CD14-positive monocyte (primary cell): ENCODE measurements at regions not wholly inside any gene's neighbourhood (a gene's known extent, or its start where the extent isn't known, plus 50 kb on each side); places are given as distances from the start of the nearest gene placed in this dataset.

Source experiments
- DNase-seq, 3 donors: peaks; one replicate each; pipeline ENCODE4 v3.0.0-alpha.2; 2011 to 2022
- H2AFZ ChIP-seq: 2 replicates; pipeline ENCODE4 v1.6.0; 2012; ENCODE audit warnings: mild to moderate bottlenecking, low read depth, low read length, inconsistent platforms; ENCODE audit not compliant: insufficient read depth, poor library complexity, severe bottlenecking
- H3K27ac ChIP-seq, 2 donors: 1 replicate in 1 of 2; 2 replicates in 1 of 2; pipeline ENCODE4 v1.5.1; 2012 to 2013; ENCODE audit warnings: low read length in 2 of 2, control low read depth in 1 of 2, inconsistent platforms in 1 of 2, low read depth in 1 of 2, mild to moderate bottlenecking in 1 of 2
- H3K27me3 ChIP-seq, 2 donors: one replicate each; pipeline versions ENCODE4 v1.6.0 to v1.6.1; 2011 to 2013; ENCODE audit warnings: low read length in 2 of 2; ENCODE audit not compliant: control insufficient read depth in 2 of 2, insufficient read depth in 2 of 2
- H3K36me3 ChIP-seq, 2 donors: replicated peaks in 1 of 2; 1 replicate in 1 of 2; 2 replicates in 1 of 2; pipeline versions ENCODE4 v1.5.1 to v1.6.1; 2012 to 2013; ENCODE audit warnings: low read length in 2 of 2, control low read depth in 1 of 2, inconsistent platforms in 1 of 2, mild to moderate bottlenecking in 1 of 2; ENCODE audit not compliant: insufficient read depth in 2 of 2, control insufficient read depth in 1 of 2
- H3K4me1 ChIP-seq, 2 donors: 1 replicate in 1 of 2; 2 replicates in 1 of 2; pipeline versions ENCODE4 v1.5.1 to v1.6.1; 2012 to 2013; ENCODE audit warnings: low read length in 2 of 2, control low read depth in 1 of 2, inconsistent platforms in 1 of 2, mild to moderate bottlenecking in 1 of 2, moderate library complexity in 1 of 2; ENCODE audit not compliant: insufficient read depth in 2 of 2, control insufficient read depth in 1 of 2
- H3K4me2 ChIP-seq: replicated peaks from 2 replicates; pipeline ENCODE3; 2012; ENCODE audit warnings: low read length, moderate library complexity, mild to moderate bottlenecking; ENCODE audit not compliant: poor library complexity, severe bottlenecking; ENCODE audit errors: extremely low read depth
- H3K4me3 ChIP-seq, 3 experiments: fragments of 200-600 bp in 1 of 3; sonication (generic) in 1 of 3; replicated peaks in 1 of 3; 1 replicate in 2 of 3; 2 replicates in 1 of 3; pipeline ENCODE4 v1.5.1; 2011 to 2013; ENCODE audit warnings: low read length in 3 of 3, mild to moderate bottlenecking in 3 of 3, control low read depth in 2 of 3, low read depth in 2 of 3, inconsistent platforms in 1 of 3, moderate library complexity in 1 of 3
- H3K79me2 ChIP-seq: 2 replicates; pipeline ENCODE4 v1.6.0; 2012; ENCODE audit warnings: mild to moderate bottlenecking, control low read depth, inconsistent platforms, low read length, moderate library complexity; ENCODE audit not compliant: insufficient read depth
- H3K9ac ChIP-seq: 2 replicates; pipeline ENCODE4 v1.6.0; 2017; ENCODE audit warnings: low read length, mild to moderate bottlenecking; ENCODE audit not compliant: insufficient read depth, poor library complexity, severe bottlenecking
- H3K9me3 ChIP-seq, 2 donors: replicated peaks in 1 of 2; 1 replicate in 1 of 2; 2 replicates in 1 of 2; pipeline versions ENCODE4 v1.5.1 to v1.6.1; 2012 to 2013; ENCODE audit warnings: low read length in 2 of 2, control low read depth in 1 of 2; ENCODE audit not compliant: control insufficient read depth in 1 of 2, insufficient read depth in 1 of 2
- H4K20me1 ChIP-seq: 2 replicates; pipeline ENCODE4 v1.6.0; 2012; ENCODE audit warnings: mild to moderate bottlenecking, low read length, control low read depth, moderate library complexity; ENCODE audit not compliant: insufficient read depth
- H3K27ac Mint-ChIP-seq, 7 donors: one replicate each; pipeline ENCODE4 v1.8.0; 2020; ENCODE audit warnings: mild to moderate bottlenecking in 7 of 7, mixed read lengths in 7 of 7, moderate library complexity in 6 of 7, inconsistent platforms in 2 of 7
- H3K27me3 Mint-ChIP-seq, 3 donors: one replicate each; pipeline ENCODE4 v1.8.0; 2021 to 2022; ENCODE audit warnings: low read depth in 3 of 3, mild to moderate bottlenecking in 3 of 3, mixed read lengths in 3 of 3, moderate library complexity in 3 of 3, inconsistent platforms in 1 of 3
- H3K36me3 Mint-ChIP-seq, 2 donors: one replicate each; pipeline ENCODE4 v1.8.0; 2020; ENCODE audit warnings: mixed read lengths in 2 of 2, inconsistent platforms in 1 of 2, mild to moderate bottlenecking in 1 of 2
- H3K4me1 Mint-ChIP-seq: one replicate; pipeline ENCODE4 v1.8.0; 2020; ENCODE audit warnings: mild to moderate bottlenecking, mixed read lengths
- H3K4me3 Mint-ChIP-seq, 2 donors: one replicate each; pipeline ENCODE4 v1.8.0; 2020; ENCODE audit warnings: mild to moderate bottlenecking in 2 of 2, mixed read lengths in 2 of 2, moderate library complexity in 1 of 2
- H3K9me3 Mint-ChIP-seq, 7 donors: one replicate each; pipeline ENCODE4 v1.8.0; 2020 to 2022; ENCODE audit warnings: mixed read lengths in 7 of 7, mild to moderate bottlenecking in 6 of 7, moderate library complexity in 6 of 7, inconsistent platforms in 2 of 7
- WGBS: methylation state at CpG from one replicate; pipeline ENCODE4 v1.1.5; 2013; ENCODE audit warnings: missing lambda C conversion rate; ENCODE audit not compliant: insufficient coverage; 5-methylcytosine and 5-hydroxymethylcytosine counted together
- intact Hi-C, 2 donors: fragments of 100-400 bp; cut with micrococcal nuclease; formaldehyde crosslinking; loops; one replicate each; pipeline versions ENCODE4 v1.15.0 to v1.15.1; 2023
- TF ChIP-seq, protein P1 (sequence below): fragments of 200-600 bp; IDR thresholded peaks from one replicate; pipeline ENCODE4 v1.8.0; 2022; ENCODE audit warnings: antibody characterized with exemption, mild to moderate bottlenecking

DNA sequence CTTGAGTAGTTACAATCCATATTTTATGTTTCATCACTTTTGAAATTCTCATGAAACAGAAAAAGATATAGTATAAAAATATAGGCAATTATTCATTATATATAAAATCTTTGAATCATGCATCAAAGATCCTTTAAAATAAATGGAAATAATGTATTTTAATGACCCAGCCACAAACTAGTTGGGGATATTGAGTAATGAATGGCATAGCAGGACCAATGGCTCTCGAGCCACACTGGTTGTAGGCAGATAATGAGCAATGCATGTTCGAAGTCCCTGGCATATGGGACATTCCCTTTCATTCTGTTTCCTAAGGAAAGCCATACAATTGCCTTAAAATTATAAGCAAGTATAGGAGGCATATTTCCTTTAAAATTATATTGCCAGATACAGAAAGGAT is 107.4 kb upstream of the IL12A start:
- no peaks in the 10 kb centered on the region for H3K36me3 ChIP-seq
- H3K27me3 ChIP-seq, result no peaks in the 10 kb centered on the region
- H3K27ac ChIP-seq, result no peak overlapping the region
- TF ChIP-seq, protein P1, sequence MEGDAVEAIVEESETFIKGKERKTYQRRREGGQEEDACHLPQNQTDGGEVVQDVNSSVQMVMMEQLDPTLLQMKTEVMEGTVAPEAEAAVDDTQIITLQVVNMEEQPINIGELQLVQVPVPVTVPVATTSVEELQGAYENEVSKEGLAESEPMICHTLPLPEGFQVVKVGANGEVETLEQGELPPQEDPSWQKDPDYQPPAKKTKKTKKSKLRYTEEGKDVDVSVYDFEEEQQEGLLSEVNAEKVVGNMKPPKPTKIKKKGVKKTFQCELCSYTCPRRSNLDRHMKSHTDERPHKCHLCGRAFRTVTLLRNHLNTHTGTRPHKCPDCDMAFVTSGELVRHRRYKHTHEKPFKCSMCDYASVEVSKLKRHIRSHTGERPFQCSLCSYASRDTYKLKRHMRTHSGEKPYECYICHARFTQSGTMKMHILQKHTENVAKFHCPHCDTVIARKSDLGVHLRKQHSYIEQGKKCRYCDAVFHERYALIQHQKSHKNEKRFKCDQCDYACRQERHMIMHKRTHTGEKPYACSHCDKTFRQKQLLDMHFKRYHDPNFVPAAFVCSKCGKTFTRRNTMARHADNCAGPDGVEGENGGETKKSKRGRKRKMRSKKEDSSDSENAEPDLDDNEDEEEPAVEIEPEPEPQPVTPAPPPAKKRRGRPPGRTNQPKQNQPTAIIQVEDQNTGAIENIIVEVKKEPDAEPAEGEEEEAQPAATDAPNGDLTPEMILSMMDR, result no peak
- intact Hi-C loops, result loop anchor here in 1 of 2 donors (5.0 kb wide), 2 partner anchors 126 to 536 kb away; no protein-coding TSS in a partner anchor
- Mint-ChIP-seq H3K27me3 (peaks cover 0 to 1% (median 1%) of the 10 kb centered on the region in 3 donors), H3K4me3 (no peak overlapping the region), H3K27ac (no peak overlapping the region), H3K9me3 (no peaks in the 10 kb centered on the region), H3K4me1 (peaks cover 22% of the 10 kb centered on the region), H3K36me3 (no peaks in the 10 kb centered on the region)
- no peaks in the 10 kb centered on the region for H3K9me3 ChIP-seq
- no CpG with 5 or more reads among the region's 2 CpGs for WGBS
- no peaks in the 10 kb centered on the region for H4K20me1 ChIP-seq
- no peak overlapping the region for H3K4me3 ChIP-seq
- no peak overlapping the region for H2AFZ ChIP-seq
- no peak for DNase-seq
- no peak overlapping the region for H3K4me2 ChIP-seq
- H3K9ac ChIP-seq, result no peak overlapping the region
- H3K79me2 ChIP-seq, result no peaks in the 10 kb centered on the region
- H3K4me1 ChIP-seq, result peaks cover 5 to 6% of the 10 kb centered on the region in 2 donors

DNA sequence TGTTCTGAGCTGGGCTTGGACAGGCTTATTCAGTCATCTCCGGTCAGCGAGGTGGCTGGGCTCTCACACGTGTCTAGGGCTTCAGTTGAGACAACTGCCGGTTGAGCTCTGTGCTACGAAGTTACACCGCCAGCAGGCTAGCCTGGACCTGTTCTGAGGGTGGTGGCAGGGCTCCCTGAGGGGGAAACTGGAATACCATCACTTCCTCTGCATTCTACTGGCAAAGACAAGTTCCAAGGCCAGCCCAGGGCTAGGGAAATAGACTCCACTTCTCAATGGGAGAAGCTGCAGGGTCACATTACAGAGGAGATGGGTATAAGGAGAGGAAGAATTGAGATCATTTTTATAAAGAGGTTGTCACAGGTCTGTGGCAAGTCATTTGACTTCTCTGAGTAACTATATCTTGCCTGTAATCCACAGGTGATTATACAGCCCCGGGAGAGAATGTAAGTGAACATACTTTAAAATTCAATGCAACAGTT is 106.8 kb upstream of the IL12A start:
- no peaks in the 10 kb centered on the region for H3K9me3 ChIP-seq
- H3K36me3 Mint-ChIP-seq, result no peaks in the 10 kb centered on the region
- H3K4me3 ChIP-seq, result no peak overlapping the region
- H3K27me3 ChIP-seq, result no peaks in the 10 kb centered on the region
- H2AFZ ChIP-seq, result no peak overlapping the region
- H3K9ac ChIP-seq, result no peak overlapping the region
- no peak overlapping the region for H3K27ac Mint-ChIP-seq
- H3K27me3 Mint-ChIP-seq, result peaks cover 0 to 1% (median 1%) of the 10 kb centered on the region in 3 donors
- WGBS, result 63% methylated on average over 6 of the region's 7 CpGs
- H3K27ac ChIP-seq, result no peak overlapping the region
- no peaks in the 10 kb centered on the region for H3K79me2 ChIP-seq
- DNase-seq, result no peak
- no peaks in the 10 kb centered on the region for H3K36me3 ChIP-seq
- H3K4me1 Mint-ChIP-seq, result peaks cover 20% of the 10 kb centered on the region
- H4K20me1 ChIP-seq, result no peaks in the 10 kb centered on the region
- peaks cover 5 to 6% of the 10 kb centered on the region in 2 donors for H3K4me1 ChIP-seq
- intact Hi-C loops, result loop anchor here in 1 of 2 donors (5.0 kb wide), 2 partner anchors 125 to 535 kb away; no protein-coding TSS in a partner anchor
- no peak overlapping the region for H3K4me3 Mint-ChIP-seq
- TF ChIP-seq, protein P1, result no peak
- H3K9me3 Mint-ChIP-seq, result no peaks in the 10 kb centered on the region
- H3K4me2 ChIP-seq, result no peak overlapping the region
